ENCODE measurements at regions not wholly inside any gene's neighbourhood (a gene's known extent, or its start where the extent isn't known, plus 50 kb on each side); places are given as distances from the start of the nearest gene placed in this dataset.

GRCh38 chr11:20309231-20310025 lies 54.1 kb upstream of the HTATIP2 start:
- TF ChIP-seq CREB1 (CRISPR knock-in tag; IDR thresholded peaks at IDR 0.05): no peak
- TF ChIP-seq ARID4B (CRISPR knock-in tag; IDR thresholded peaks at IDR 0.05; ENCODE audit: borderline replicate concordance): no peak
- no peak for TF ChIP-seq NR1H2 (CRISPR knock-in tag; IDR thresholded peaks at IDR 0.05)
- no peak for TF ChIP-seq ZNF281 (CRISPR knock-in tag; IDR thresholded peaks at IDR 0.05)
- no peak for TF ChIP-seq E2F5 (CRISPR knock-in tag; IDR thresholded peaks at IDR 0.05)
- no peak overlapping the region for H3K27ac Mint-ChIP-seq
- H3K4me1 Mint-ChIP-seq: no peaks in the 10 kb centered on the region
- no peak for DNase-seq (ENCODE audit: low spot score)
- no peaks in the 10 kb centered on the region for H3K36me3 Mint-ChIP-seq
- ATAC-seq: no peak
- no peak overlapping the region for H3K4me3 Mint-ChIP-seq
- POLR2A ChIA-PET: no interaction called here
- no peaks in the 10 kb centered on the region; the same call in 1 of the 2 replicates for H3K27me3 Mint-ChIP-seq (ENCODE audit: low read depth)
- CTCF ChIA-PET: no interaction called here
- H3K9me3 Mint-ChIP-seq: no peaks in the 10 kb centered on the region

- TF ChIP-seq FOXP1 (CRISPR knock-in tag; IDR thresholded peaks at IDR 0.05; ENCODE audit: borderline replicate concordance): no peak
- no peak for TF ChIP-seq PRRX2 (CRISPR knock-in tag; IDR thresholded peaks at IDR 0.05)
- TF ChIP-seq TCF7 (CRISPR knock-in tag; IDR thresholded peaks at IDR 0.05; ENCODE audit: low read depth): no peak
- TF ChIP-seq ATF6 (CRISPR knock-in tag; IDR thresholded peaks at IDR 0.05): no peak
- no peak for TF ChIP-seq GABPB1 (CRISPR knock-in tag; IDR thresholded peaks at IDR 0.05)
- no peak for TF ChIP-seq ZNF532 (CRISPR knock-in tag; IDR thresholded peaks at IDR 0.05; ENCODE audit: borderline replicate concordance)
- TF ChIP-seq SOX15 (CRISPR knock-in tag; IDR thresholded peaks at IDR 0.05): no peak
- no peak for TF ChIP-seq ZNF121 (CRISPR knock-in tag; IDR thresholded peaks at IDR 0.05)
- TF ChIP-seq GRHL2 (CRISPR knock-in tag; IDR thresholded peaks at IDR 0.05; ENCODE audit: insufficient replicate concordance, severe bottlenecking): no peak
- no peak for TF ChIP-seq MAX (CRISPR knock-in tag; IDR thresholded peaks at IDR 0.05)
- Mint-ChIP-seq H3K27me3 (ENCODE audit: low read depth) (peaks cover 6% of the 10 kb centered on the region), H3K9me3 (no peaks in the 10 kb centered on the region), H3K4me3 (no peak overlapping the region), H3K36me3 (no peaks in the 10 kb centered on the region), H3K27ac (no peak overlapping the region), H3K4me1 (peaks cover under 1% of the 10 kb centered on the region; the same call in 1 of the 2 replicates)
- POLR2A ChIA-PET: no interaction called here
- ATAC-seq: no peak
- no peak for DNase-seq (ENCODE audit: low spot score)
- CTCF ChIA-PET: interaction anchor here (0.6 kb wide), 1 partner anchor 157 kb away, joined by 3 read pairs; no protein-coding TSS in a partner anchor
These were observed 54.9 kb upstream of the HTATIP2 start for GRCh38 chr11:20308601-20309000.

All from WTC11 (cell line).